Osteoblast (primary cell): ENCODE measurements at regions not wholly inside any gene's neighbourhood (a gene's known extent, or its start where the extent isn't known, plus 50 kb on each side); places are given as distances from the start of the nearest gene placed in this dataset.

ENCODE experiments used
- DNase-seq: peaks from one replicate; pipeline ENCODE4 v3.0.0; 2011; ENCODE audit warnings: low spot score, mixed read lengths; ENCODE audit not compliant: insufficient read length; ENCODE audit errors: missing footprints
- H2AFZ ChIP-seq: 2 replicates; pipeline ENCODE4 v1.6.0; 2011; ENCODE audit warnings: mild to moderate bottlenecking, low read length
- H3K27ac ChIP-seq: 2 replicates; pipeline ENCODE4 v1.5.1; 2011; ENCODE audit warnings: mild to moderate bottlenecking, low read depth, low read length, moderate library complexity
- H3K27me3 ChIP-seq: 2 replicates; pipeline ENCODE4 v1.6.0; 2012; ENCODE audit warnings: mild to moderate bottlenecking, control low read depth, inconsistent platforms, low read length, moderate library complexity; ENCODE audit not compliant: insufficient read depth
- H3K36me3 ChIP-seq: 2 replicates; pipeline ENCODE4 v1.5.1; 2011; ENCODE audit warnings: mild to moderate bottlenecking, low read length, control low read depth, moderate library complexity; ENCODE audit not compliant: insufficient read depth
- H3K4me1 ChIP-seq: 2 replicates; pipeline ENCODE4 v1.5.1; 2011; ENCODE audit warnings: mild to moderate bottlenecking, low read length, control low read depth, moderate library complexity; ENCODE audit not compliant: insufficient read depth
- H3K4me2 ChIP-seq: 2 replicates; pipeline ENCODE4 v1.6.0; 2011; ENCODE audit warnings: mild to moderate bottlenecking, low read length; ENCODE audit not compliant: insufficient read depth
- H3K4me3 ChIP-seq: fragments of 200-600 bp; sonication (generic); 3 replicates; pipeline ENCODE4 v1.5.1; 2012; ENCODE audit warnings: mild to moderate bottlenecking, low read length, inconsistent platforms; ENCODE audit not compliant: insufficient read depth
- H3K79me2 ChIP-seq: 2 replicates; pipeline ENCODE4 v1.6.0; 2012; ENCODE audit warnings: mild to moderate bottlenecking, low read length, control low read depth, inconsistent platforms; ENCODE audit not compliant: insufficient read depth
- H3K9me3 ChIP-seq: 2 replicates; pipeline ENCODE4 v1.5.1; 2011; ENCODE audit warnings: low read depth, low read length, control low read depth
- H4K20me1 ChIP-seq: 2 replicates; pipeline ENCODE4 v1.6.0; 2012; ENCODE audit warnings: mild to moderate bottlenecking, low read length, control low read depth; ENCODE audit not compliant: insufficient read depth
- TF ChIP-seq, protein P1 (sequence below): IDR thresholded peaks from 2 replicates; pipeline ENCODE4 v1.5.1; 2011; ENCODE audit warnings: mild to moderate bottlenecking, low read depth, low read length, moderate library complexity; ENCODE audit errors: extremely low read depth

DNA sequence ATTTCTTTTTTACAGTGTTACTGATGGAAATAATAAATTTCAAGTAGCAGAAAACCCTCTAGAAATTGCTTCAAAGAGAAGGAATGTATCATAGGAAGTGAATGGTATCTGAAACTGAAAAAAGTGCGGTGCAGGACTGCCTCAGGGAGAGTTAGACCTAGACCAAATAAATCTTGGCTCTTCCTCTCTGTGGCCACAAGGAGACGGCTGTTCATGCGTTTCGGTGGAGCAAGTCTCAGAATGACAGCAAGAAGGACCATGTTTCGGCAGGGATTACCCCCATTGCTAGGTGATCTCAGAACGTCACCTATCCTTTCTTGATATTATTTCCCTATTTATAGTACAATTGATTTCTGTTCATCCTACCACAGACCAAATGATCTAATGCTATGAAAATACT is 522.3 kb downstream of the SOX11 start:
- no peak overlapping the region for H3K4me3 ChIP-seq
- H3K36me3 ChIP-seq, result no peaks in the 10 kb centered on the region
- H3K27me3 ChIP-seq, result no peaks in the 10 kb centered on the region
- no peak overlapping the region for H3K27ac ChIP-seq
- no peaks in the 10 kb centered on the region for H4K20me1 ChIP-seq
- no peaks in the 10 kb centered on the region for H3K9me3 ChIP-seq
- TF ChIP-seq, protein P1, sequence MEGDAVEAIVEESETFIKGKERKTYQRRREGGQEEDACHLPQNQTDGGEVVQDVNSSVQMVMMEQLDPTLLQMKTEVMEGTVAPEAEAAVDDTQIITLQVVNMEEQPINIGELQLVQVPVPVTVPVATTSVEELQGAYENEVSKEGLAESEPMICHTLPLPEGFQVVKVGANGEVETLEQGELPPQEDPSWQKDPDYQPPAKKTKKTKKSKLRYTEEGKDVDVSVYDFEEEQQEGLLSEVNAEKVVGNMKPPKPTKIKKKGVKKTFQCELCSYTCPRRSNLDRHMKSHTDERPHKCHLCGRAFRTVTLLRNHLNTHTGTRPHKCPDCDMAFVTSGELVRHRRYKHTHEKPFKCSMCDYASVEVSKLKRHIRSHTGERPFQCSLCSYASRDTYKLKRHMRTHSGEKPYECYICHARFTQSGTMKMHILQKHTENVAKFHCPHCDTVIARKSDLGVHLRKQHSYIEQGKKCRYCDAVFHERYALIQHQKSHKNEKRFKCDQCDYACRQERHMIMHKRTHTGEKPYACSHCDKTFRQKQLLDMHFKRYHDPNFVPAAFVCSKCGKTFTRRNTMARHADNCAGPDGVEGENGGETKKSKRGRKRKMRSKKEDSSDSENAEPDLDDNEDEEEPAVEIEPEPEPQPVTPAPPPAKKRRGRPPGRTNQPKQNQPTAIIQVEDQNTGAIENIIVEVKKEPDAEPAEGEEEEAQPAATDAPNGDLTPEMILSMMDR, result no peak
- H3K4me2 ChIP-seq, result no peak overlapping the region
- no peak overlapping the region for H2AFZ ChIP-seq
- no peaks in the 10 kb centered on the region for H3K79me2 ChIP-seq
- no peaks in the 10 kb centered on the region for H3K4me1 ChIP-seq
- no peak for DNase-seq

DNA sequence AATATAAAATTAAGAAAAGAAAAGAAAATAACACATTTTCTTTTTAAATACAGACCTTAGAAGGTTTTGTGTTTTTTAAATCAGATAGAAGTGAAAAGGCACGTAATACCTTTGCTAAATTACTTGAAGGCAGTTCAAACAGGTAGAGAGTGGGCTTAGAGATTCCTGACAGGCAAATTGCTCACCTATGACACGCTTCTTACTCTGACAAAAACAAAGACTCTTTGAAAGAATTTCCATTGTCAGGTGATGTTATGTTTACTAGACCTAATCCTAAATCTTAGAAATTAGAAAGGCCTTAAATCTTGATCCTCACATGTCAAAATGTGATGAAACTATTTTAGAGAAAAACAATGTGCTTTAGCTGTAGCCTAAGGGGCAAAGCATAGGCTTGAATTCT is 522.9 kb downstream of the SOX11 start:
- Histone ChIP-seq H3K4me2 (no peak overlapping the region), H3K9me3 (no peaks in the 10 kb centered on the region)
- TF ChIP-seq, protein P1, result no peak

DNA sequence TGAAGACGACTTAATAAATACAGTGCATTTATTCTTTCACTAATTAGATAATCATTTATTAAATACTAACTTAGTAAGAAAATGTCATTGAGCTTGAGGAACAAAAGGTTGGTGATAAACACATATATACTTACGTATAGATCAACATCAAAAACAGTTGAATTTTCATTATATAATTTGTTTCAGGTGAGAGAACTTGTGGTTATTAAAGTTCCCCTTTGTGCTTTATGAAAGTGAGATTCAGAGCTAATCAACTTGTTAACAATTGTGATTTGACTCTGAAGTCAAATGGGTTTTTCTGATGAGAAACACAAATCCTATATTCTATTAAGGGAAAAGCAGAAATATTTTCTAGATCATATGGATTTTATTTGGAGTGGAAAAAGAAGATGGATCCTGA is 524.0 kb downstream of the SOX11 start:
- H3K4me3 ChIP-seq, result no peak overlapping the region
- no peak overlapping the region for H3K27ac ChIP-seq
- no peak for DNase-seq
- TF ChIP-seq, protein P1, result no peak
- no peaks in the 10 kb centered on the region for H3K27me3 ChIP-seq
- no peak overlapping the region for H3K4me2 ChIP-seq
- no peaks in the 10 kb centered on the region for H3K36me3 ChIP-seq
- H4K20me1 ChIP-seq, result no peaks in the 10 kb centered on the region
- no peak overlapping the region for H2AFZ ChIP-seq
- no peaks in the 10 kb centered on the region for H3K4me1 ChIP-seq
- H3K9me3 ChIP-seq, result no peaks in the 10 kb centered on the region
- no peaks in the 10 kb centered on the region for H3K79me2 ChIP-seq

More for the DNA sequence above, 522.9 kb downstream of the SOX11 start:
- Histone ChIP-seq H2AFZ (no peak overlapping the region), H4K20me1 (no peaks in the 10 kb centered on the region), H3K4me3 (no peak overlapping the region), H3K27me3 (no peaks in the 10 kb centered on the region), H3K27ac (no peak overlapping the region), H3K79me2 (no peaks in the 10 kb centered on the region), H3K36me3 (no peaks in the 10 kb centered on the region), H3K4me1 (no peaks in the 10 kb centered on the region)
- no peak for DNase-seq

DNA sequence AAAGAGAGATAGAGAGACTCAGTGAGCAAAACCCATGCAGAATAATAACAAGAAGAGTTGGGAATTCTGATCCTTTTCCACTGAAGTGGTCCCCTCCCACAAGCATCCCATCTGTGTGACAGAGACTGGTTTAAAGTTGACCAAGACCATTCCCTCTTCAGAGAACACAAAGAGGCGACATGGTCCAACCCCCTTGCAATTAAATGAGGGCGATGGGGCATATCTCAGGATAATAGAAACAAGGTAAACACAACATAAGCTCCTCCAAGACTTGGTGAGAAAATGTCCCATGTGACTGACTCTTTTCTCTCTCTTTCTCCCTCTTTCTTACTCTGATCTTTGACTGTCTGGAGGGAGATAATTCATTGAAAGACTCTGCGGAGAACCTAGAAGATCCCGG is 526.7 kb downstream of the SOX11 start:
- no peaks in the 10 kb centered on the region for H3K4me1 ChIP-seq
- H3K4me2 ChIP-seq, result no peak overlapping the region
- no peak for DNase-seq
- no peaks in the 10 kb centered on the region for H3K36me3 ChIP-seq
- H2AFZ ChIP-seq, result no peak overlapping the region
- no peaks in the 10 kb centered on the region for H3K9me3 ChIP-seq
- H3K4me3 ChIP-seq, result no peak overlapping the region
- no peaks in the 10 kb centered on the region for H3K79me2 ChIP-seq
- no peak overlapping the region for H3K27ac ChIP-seq
- H3K27me3 ChIP-seq, result no peaks in the 10 kb centered on the region
- H4K20me1 ChIP-seq, result no peaks in the 10 kb centered on the region
- TF ChIP-seq, protein P1, result no peak
